MM.1S (cell line): ENCODE measurements at regions not wholly inside any gene's neighbourhood (a gene's known extent, or its start where the extent isn't known, plus 50 kb on each side); places are given as distances from the start of the nearest gene placed in this dataset.

Experiments
- DNase-seq: peaks from one replicate; pipeline ENCODE4 v3.0.0-alpha.2; 2015
- H2AFZ ChIP-seq: fragments of 300-600 bp; sonication (generic); 2 replicates; pipeline ENCODE4 v1.6.0; 2016; ENCODE audit warnings: antibody characterized with exemption, low read length
- H3F3A ChIP-seq: fragments of 300-600 bp; sonication (generic); 2 replicates; pipeline ENCODE4 v1.6.1; 2016; ENCODE audit warnings: mild to moderate bottlenecking, antibody characterized with exemption, low read length, moderate library complexity, mixed read lengths; ENCODE audit not compliant: insufficient read depth
- H3K27ac ChIP-seq: fragments of 300-600 bp; sonication (generic); 2 replicates; pipeline ENCODE4 v1.5.1; 2016; ENCODE audit warnings: mild to moderate bottlenecking, low read length
- H3K27me3 ChIP-seq: fragments of 300-600 bp; sonication (generic); replicated peaks from 2 replicates; pipeline ENCODE4 v1.6.0; 2016; ENCODE audit warnings: low read length; ENCODE audit not compliant: insufficient read depth
- H3K36me3 ChIP-seq: fragments of 300-600 bp; sonication (generic); replicated peaks from 2 replicates; pipeline ENCODE4 v1.6.1; 2016; ENCODE audit warnings: mild to moderate bottlenecking, low read length, mixed read lengths; ENCODE audit not compliant: insufficient read depth
- H3K4me1 ChIP-seq: fragments of 300-600 bp; sonication (generic); 2 replicates; pipeline ENCODE4 v1.6.1; 2016; ENCODE audit warnings: low read length, mixed read lengths
- H3K4me2 ChIP-seq: fragments of 300-600 bp; sonication (generic); 2 replicates; pipeline ENCODE4 v1.6.0; 2016; ENCODE audit warnings: low read depth, low read length
- H3K4me3 ChIP-seq: fragments of 300-600 bp; sonication (generic); 2 replicates; pipeline ENCODE4 v1.5.1; 2016; ENCODE audit warnings: low read length, mixed read lengths
- H3K79me2 ChIP-seq: fragments of 300-600 bp; sonication (generic); 2 replicates; pipeline ENCODE4 v1.6.1; 2016; ENCODE audit warnings: mixed run types, low read length, mixed read lengths
- H3K9ac ChIP-seq: fragments of 300-600 bp; sonication (generic); 2 replicates; pipeline ENCODE4 v1.6.1; 2016; ENCODE audit warnings: low read length, mixed read lengths
- H3K9me2 ChIP-seq: fragments of 300-600 bp; sonication (generic); replicated peaks from 2 replicates; pipeline ENCODE4 v1.6.1; 2016; ENCODE audit warnings: mild to moderate bottlenecking, low read length, mixed read lengths; ENCODE audit not compliant: insufficient read depth
- H3K9me3 ChIP-seq: fragments of 300-600 bp; sonication (generic); replicated peaks from 2 replicates; pipeline ENCODE4 v1.6.1; 2016; ENCODE audit warnings: mild to moderate bottlenecking, low read length, mixed read lengths; ENCODE audit not compliant: insufficient read depth
- H4K20me1 ChIP-seq: fragments of 300-600 bp; sonication (generic); 2 replicates; pipeline ENCODE4 v1.6.1; 2016; ENCODE audit warnings: mild to moderate bottlenecking, low read length, moderate library complexity, mixed read lengths; ENCODE audit not compliant: insufficient read depth
- EZH2 ChIP-seq: fragments of 300-600 bp; sonication (generic); optimal IDR thresholded peaks from 2 replicates; pipeline ENCODE3; 2017; ENCODE audit warnings: low read depth, mild to moderate bottlenecking, antibody characterized with exemption, low read length, mixed read lengths
- EZH2phosphoT487 ChIP-seq: fragments of 300-600 bp; sonication (generic); IDR thresholded peaks from 2 replicates; pipeline ENCODE4 v1.6.1; 2018; ENCODE audit warnings: antibody characterized with exemption, low read length
- TF ChIP-seq, protein P1 (sequence below): fragments of 300-600 bp; sonication (generic); IDR thresholded peaks from 2 replicates; pipeline ENCODE4 v1.5.1; 2016; ENCODE audit warnings: antibody characterized with exemption, low read length, mixed read lengths

DNA sequence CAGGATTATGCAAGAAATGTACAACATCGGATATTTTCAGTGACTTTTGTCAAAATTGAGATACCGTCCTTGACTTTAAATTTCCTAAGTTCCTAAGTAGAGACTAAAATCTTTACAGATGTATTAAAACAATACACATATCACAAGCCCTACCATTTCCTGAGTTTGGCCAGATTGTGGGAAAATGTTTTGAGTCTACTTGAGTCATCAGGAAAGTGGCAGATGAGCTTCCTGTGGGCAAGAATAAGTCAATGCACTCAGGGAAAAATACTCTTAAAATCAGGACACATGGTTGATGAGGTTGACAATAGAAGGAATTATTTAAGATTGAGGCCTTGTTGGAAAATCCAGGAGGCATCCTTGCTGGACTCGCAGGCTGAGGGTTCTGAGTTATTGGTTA is 162.5 kb downstream of the SNX10 start:
- Histone ChIP-seq H3K9me2 (no peaks in the 10 kb centered on the region), H3K9ac (no peak overlapping the region), H3K9me3 (no peaks in the 10 kb centered on the region), H3K27ac (no peak overlapping the region), H3F3A (no peaks in the 10 kb centered on the region), H3K36me3 (no peaks in the 10 kb centered on the region), H3K4me1 (no peaks in the 10 kb centered on the region), H4K20me1 (no peaks in the 10 kb centered on the region), H3K27me3 (no peaks in the 10 kb centered on the region), H3K4me2 (no peak overlapping the region), H3K4me3 (no peak overlapping the region), H3K79me2 (no peaks in the 10 kb centered on the region), H2AFZ (no peak overlapping the region)
- no peak for DNase-seq
- no peak for TF ChIP-seq EZH2phosphoT487
- TF ChIP-seq, protein P1, sequence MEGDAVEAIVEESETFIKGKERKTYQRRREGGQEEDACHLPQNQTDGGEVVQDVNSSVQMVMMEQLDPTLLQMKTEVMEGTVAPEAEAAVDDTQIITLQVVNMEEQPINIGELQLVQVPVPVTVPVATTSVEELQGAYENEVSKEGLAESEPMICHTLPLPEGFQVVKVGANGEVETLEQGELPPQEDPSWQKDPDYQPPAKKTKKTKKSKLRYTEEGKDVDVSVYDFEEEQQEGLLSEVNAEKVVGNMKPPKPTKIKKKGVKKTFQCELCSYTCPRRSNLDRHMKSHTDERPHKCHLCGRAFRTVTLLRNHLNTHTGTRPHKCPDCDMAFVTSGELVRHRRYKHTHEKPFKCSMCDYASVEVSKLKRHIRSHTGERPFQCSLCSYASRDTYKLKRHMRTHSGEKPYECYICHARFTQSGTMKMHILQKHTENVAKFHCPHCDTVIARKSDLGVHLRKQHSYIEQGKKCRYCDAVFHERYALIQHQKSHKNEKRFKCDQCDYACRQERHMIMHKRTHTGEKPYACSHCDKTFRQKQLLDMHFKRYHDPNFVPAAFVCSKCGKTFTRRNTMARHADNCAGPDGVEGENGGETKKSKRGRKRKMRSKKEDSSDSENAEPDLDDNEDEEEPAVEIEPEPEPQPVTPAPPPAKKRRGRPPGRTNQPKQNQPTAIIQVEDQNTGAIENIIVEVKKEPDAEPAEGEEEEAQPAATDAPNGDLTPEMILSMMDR = no peak

DNA sequence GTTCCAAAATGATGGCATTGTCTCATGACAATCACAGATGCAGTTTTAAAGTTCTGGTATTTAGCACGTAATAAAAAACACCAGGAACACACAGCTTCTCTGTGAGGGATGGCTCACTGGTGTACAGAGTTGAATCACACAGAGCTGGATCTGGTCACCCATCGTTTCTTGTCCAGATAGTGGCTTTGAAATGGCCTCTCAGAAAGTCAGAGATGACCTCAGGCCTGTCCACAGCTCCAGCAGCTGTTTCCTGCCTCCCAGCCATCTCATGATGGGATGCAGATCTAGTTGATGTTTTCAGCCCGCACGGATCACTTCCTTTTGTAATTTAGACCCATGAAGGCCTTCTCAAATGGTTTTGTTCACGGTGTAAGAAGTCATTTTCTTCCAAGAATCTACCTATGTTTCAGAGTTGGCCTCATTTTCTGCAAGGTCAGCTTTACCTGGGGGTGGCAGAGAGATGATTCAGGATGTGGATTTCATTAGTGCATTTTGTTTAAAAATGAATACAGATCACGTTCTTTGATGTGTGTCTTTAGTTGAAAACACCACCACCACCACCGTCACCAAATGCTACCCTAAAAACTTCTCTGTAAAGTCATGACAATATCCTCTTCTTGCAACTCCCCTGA is 166.2 kb downstream of the SNX10 start:
- no peaks in the 10 kb centered on the region for H3K36me3 ChIP-seq
- no peaks in the 10 kb centered on the region for H4K20me1 ChIP-seq
- DNase-seq = no peak
- no peaks in the 10 kb centered on the region for H3F3A ChIP-seq
- no peaks in the 10 kb centered on the region for H3K9me2 ChIP-seq
- H3K4me1 ChIP-seq = no peaks in the 10 kb centered on the region
- no peak overlapping the region for H3K27ac ChIP-seq
- H3K9me3 ChIP-seq = no peaks in the 10 kb centered on the region
- no peaks in the 10 kb centered on the region for H3K27me3 ChIP-seq
- TF ChIP-seq, protein P1 = no peak
- no peak for TF ChIP-seq EZH2
- TF ChIP-seq EZH2phosphoT487 = no peak
- H3K79me2 ChIP-seq = no peaks in the 10 kb centered on the region
- H3K9ac ChIP-seq = no peak overlapping the region
- H3K4me3 ChIP-seq = no peak overlapping the region
- no peak overlapping the region for H3K4me2 ChIP-seq
- H2AFZ ChIP-seq = no peak overlapping the region

DNA sequence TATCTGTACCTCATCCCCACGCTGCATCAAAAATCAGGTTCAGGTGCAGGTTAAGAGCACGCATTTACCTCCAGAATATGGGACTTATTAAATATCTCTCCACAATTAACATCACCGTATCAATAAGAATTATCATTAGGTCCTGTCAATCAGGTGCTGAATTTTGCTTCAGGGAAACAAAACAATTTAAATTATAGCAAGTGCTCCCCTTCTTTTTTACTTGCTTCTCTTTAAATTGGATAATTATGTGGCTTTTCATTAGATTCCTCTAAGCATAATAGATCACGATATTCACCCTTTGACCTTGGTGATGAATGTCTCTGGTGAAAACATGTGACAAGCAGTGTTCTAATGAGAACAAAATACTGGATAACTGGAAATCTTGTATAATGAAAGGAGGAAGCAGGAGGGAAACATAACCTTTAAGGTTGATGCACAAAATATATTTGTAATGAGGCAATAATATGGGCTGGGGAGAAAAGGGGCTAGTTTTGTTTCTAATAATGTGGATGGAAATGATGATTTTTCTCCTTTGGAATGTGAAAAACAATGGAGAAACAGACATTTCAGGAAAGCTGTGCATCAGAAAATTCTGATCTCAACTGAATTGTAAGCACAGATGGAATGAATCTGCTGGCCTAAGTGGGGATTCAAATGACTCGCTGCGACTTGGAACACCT is 166.9 kb downstream of the SNX10 start:
- Histone ChIP-seq H3K79me2 (no peaks in the 10 kb centered on the region), H3K9ac (no peak overlapping the region), H3F3A (no peaks in the 10 kb centered on the region), H4K20me1 (no peaks in the 10 kb centered on the region), H3K4me3 (no peak overlapping the region), H3K9me3 (no peaks in the 10 kb centered on the region), H3K27ac (no peak overlapping the region), H3K36me3 (no peaks in the 10 kb centered on the region), H3K27me3 (no peaks in the 10 kb centered on the region), H3K4me1 (no peaks in the 10 kb centered on the region), H3K9me2 (no peaks in the 10 kb centered on the region), H2AFZ (no peak overlapping the region), H3K4me2 (no peak overlapping the region)
- DNase-seq = no peak
- TF ChIP-seq EZH2 (no peak), EZH2phosphoT487 (no peak)
- TF ChIP-seq, protein P1 = no peak
